ENCODE measurements at regions not wholly inside any gene's neighbourhood (a gene's known extent, or its start where the extent isn't known, plus 50 kb on each side); places are given as distances from the start of the nearest gene placed in this dataset.
A peak's percentile ranks its signal among the peaks of the same experiment; 100 is the strongest.

DNA sequence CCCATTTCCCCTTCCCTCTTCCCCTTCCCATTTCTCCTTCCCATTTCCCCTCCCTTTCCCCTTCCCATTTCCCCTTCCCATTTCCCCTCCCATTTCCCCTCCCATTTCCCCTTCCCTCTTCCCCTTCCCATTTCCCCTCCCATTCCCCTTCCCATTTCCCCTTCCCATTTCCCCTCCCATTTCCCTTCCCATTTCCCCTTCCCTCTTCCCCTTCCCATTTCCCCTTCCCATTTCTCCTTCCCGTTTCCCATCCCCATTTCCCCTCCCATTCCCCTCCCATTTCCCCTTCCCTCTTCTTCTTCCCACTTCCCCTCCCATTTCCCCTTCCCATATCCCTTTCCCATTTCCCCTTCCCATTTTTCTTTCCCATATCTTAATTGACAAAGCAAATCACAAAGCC, 109.0 kb downstream of the OLFM1 start:
- no peak for DNase-seq (ENCODE audit: low spot score)

DNA sequence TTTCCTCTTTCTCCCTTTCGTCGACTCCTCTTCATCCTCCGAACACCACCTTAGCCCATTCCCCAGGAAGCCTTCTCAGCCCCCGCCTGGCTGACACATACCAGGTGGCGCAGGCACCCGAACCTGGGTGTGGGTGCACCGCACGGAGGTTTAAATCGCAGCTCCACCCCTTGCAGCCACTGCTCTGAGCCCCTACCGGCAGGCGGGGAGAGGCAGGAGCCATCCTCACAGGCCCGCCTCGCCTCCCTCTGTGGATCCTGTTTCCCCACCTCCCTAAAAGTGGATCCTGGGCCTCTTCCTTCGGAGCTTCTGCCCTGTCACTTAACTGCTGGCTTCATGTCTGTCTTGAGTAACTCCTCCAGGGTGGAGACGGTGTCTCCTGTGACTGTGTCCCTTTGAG, 110.7 kb downstream of the OLFM1 start:
- no peak for DNase-seq (ENCODE audit: low spot score)

DNA sequence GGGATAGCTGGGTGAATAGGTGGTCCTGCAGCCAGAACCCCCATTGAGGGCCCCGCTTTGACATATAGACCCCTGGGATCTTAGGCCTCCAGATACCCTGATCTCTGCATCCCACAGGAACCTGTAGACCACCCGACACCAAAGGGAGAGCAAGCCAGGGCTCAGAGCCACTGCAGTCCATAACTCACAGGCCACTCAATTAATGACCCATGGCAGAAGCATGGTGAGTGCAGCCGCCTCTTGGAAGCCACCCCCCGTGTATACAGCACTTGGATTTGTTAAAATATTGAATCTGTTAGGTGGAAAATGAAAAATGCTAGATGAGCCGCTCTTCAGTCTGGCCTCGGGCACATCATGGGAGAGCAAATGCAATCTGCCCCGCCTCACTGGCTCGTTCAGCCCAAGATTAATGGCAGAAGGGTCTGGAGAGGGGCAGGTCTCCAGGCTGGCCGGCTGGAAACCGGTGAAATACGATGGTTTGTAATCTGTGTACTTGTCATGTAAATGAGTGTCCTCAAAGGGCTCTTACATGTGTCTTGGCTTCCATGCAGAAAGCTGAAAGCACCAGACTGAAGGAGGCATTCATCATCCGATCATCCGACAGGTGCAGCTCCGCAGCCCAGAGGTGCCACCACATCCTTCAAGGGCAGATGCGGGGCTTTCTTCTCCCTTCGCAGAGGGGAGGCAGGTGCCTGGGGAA, 111.3 kb downstream of the OLFM1 start:
- DNase-seq (ENCODE audit: low spot score): no peak

DNA sequence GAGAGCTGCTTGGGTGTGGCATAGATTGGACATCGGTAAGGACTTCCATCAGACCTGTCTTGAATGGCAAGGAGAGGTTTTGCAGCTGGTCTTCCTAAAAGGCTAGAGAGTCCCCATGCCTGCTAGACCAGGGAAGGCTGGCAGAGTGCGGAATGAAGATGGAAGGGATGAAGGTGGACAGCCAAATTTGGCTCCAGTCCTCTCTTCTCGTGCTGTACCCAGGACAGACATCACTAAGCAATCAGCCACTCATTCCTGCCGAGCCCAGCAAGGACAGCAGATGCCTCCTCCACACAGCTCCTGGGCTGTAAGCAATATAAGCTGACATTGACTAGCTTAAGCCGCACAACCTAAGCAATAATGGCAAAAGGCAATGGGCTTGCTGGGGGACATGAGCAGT, 112.0 kb downstream of the OLFM1 start:
- peak; percentile 31 for DNase-seq (ENCODE audit: low spot score)

DNA sequence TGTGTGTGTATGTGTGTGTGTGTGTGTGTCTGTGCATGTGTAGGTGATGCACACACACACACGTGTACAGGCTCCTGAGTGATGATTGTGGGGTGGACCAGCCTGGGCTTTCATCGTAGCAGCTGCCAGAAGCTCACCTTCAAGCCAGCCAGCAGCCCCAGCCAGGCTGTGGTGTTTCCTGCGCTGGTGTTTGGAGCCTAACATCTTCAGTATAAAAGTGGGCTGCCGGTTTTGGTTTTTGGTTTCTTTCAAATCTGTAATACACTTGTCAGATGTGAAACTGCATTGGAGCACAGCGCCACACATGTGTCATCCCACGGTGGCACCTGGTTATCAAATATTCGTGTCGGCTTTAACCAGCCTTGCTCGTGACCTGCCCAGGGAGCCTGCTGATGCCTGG, 114.2 kb downstream of the OLFM1 start:
- DNase-seq (ENCODE audit: low spot score): no peak

- no peak for DNase-seq (ENCODE audit: low spot score)
Observed at GRCh38 chr9:135204177-135204576, 116.7 kb downstream of the OLFM1 start.

DNA sequence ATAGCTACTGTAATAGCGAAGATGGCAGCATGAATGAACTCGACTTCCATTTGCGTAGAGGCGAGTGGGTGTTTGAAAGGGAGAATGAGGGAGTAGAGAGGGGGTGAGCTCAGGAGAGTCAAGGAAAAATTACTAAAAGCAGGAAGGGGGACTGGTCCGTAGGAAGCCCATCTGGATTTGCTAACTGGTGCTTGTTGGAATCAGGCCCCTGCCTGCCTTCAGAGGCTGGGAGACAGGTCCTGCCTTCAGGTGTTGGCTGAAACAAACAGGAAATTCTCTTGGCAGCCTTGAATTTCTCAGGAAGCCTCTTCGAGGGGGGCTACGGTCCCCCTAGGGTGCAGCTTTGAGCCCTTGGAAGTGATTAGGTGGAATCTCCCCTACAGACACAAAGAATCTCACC, 121.7 kb downstream of the OLFM1 start:
- DNase-seq (ENCODE audit: low spot score): no peak

- no peak for DNase-seq (ENCODE audit: low spot score)
Observed at GRCh38 chr9:135209852-135210251, 122.4 kb downstream of the OLFM1 start.

- no peak for DNase-seq (ENCODE audit: low spot score)
Observed at GRCh38 chr9:135210676-135211523, 123.4 kb downstream of the OLFM1 start.

DNA sequence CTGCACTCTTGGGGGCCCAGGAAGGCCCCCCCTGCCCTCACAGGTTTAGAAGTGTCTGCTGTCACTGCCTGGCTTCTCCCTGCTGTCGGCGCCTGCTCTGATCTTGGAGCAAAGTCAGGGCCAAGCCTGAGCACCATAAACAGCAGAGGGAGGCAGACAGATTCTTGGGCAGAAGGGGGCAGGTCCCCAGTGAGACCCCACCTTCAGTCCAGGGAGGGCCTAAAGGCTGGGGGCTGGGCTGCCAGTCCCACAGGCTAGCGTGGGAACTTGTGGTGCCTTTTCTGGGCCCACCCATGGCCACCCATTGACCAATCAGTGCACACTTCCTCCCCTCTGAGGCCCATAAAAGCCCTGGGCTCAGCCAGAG, 124.0 kb downstream of the OLFM1 start:
- no peak for DNase-seq (ENCODE audit: low spot score)

GRCh38 chr9:135212961-135213360, 125.5 kb downstream of the OLFM1 start:
- no peak for DNase-seq (ENCODE audit: low spot score)

DNA sequence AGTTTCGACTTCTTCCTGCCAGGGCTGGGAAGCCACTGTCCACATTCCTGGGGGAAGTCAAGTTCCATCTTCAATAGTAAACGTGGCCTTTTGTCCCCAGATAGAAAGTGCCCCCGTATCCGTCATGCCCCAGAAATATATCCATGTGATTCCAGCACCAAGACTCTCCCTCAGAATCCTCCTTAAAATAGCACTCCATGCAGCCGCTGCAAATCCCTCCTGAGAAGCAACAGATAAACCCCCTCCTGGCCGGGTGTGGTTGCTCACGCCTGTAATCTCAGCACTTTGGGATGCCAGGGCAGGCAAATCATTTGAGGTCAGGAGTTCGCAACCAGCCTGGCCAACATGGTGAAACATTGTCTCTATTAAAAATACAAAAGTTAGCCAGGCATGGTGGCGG, 126.1 kb downstream of the OLFM1 start:
- DNase-seq (ENCODE audit: low spot score): no peak

DNA sequence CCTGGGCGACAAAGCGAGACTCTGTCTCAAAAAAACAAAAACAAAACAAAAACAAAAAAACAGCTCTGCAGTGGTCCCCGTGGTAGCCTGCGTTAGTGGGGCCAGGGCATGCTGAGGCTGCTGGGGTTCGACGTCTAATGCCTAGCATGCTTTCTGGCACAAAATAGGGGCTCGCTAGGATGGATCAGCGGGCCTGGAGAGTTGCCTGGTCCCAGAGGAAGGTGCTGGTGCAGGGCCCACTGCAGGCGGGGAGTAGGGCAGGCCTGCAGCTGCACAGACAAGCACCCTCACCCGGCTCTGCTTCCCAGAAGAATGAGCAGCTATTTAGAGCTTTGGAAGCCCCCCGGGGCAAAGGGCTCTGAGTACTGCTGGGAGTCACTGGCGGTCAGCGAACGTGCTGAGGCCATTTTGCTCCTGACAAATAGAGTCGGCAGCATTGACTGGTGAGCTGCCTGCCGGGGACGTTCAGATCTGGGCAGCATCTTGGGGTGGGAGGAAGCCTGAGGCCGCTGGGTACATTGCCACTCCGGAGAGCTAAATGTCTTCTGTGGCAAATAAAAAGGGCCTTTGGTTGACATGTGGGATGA, 126.7 kb downstream of the OLFM1 start:
- DNase-seq (ENCODE audit: low spot score): no peak

DNA sequence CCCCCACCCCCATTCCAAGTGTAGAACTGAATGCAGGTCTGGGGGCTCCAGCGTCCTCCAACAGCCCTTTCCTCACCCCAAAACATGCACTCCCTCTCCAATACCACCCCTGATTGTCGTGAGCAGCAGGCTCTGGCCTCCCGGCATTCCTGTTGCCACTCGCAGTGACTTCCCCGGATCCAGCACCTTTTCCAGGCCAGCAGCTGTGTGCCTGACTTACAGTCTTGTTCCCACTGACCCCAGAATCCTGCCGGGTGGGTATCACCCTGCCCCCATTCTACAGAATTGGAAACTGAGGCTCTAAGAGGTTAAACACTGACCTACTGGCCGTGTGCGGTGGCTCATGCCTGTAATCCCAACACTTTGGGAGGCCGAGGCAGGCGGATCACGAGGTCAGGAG, 127.2 kb downstream of the OLFM1 start:
- DNase-seq (ENCODE audit: low spot score): no peak

DNA sequence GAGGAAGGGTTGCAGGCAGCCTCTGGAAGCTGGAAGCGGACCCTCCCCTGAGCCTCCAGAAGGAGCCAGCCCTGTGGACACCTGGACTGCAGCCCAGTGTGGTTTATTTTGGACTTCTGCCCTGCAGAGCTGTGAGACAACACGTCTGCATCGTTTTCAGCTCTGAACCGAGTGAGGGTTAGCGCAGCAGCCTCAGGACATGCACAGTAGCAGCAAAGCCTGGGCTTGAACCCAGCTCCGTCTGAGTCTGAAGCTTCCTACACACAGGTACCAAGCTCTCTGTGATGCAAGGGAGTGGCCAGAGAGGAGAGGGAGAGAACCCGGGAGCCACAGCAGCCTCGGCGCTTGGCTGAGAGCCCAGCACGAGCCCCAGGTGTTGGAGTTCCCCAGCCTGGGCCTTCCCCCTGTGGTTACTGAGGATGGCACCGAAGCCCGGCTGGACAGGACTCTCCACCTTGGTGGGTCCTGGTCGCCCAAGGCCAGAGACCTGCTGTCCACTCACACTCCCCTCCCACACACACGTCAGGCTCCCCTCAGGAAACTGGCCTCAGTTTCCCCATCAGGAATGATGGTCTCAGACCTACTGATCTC, 128.2 kb downstream of the OLFM1 start:
- peak; percentile 6 for DNase-seq (ENCODE audit: low spot score)

GRCh38 chr9:135216236-135216635, 128.8 kb downstream of the OLFM1 start:
- no peak for DNase-seq (ENCODE audit: low spot score)

DNA sequence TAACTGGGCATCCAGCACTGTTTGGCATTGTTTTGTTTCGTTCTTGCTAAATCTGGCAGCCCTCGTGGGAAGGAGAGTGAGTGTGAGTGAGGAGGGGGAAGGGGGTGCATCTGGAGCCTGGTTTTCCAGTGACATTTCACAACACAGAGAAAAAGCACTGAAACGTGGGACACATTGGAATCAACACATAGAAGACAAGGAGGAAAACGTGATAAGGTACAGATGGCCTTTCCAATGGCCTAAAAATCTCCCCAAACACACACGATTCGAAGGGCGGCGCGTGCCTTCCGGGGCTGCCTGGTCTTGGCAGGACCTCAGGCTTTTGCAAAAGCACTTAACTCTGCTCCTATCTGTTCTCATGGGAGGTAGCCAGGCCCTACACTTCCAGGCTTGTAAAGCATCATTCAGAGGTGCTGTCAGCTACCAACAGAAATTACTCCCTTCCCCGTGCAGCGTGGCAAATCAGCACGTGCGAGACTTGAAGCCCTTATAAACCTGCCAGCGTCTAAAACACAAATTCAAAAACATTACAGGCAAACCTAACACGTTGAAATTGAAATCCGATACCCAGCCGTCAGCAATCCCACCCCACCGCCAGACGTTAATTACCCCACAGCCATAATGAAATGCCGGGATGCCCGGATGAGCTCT, 129.4 kb downstream of the OLFM1 start:
- no peak for DNase-seq (ENCODE audit: low spot score)

GRCh38 chr9:135217836-135218235, 130.4 kb downstream of the OLFM1 start:
- no peak for DNase-seq (ENCODE audit: low spot score)

GRCh38 chr9:135218331-135219225, 131.1 kb downstream of the OLFM1 start:
- DNase-seq (ENCODE audit: low spot score): no peak

GRCh38 chr9:135219676-135220600, 132.5 kb downstream of the OLFM1 start:
- no peak for DNase-seq (ENCODE audit: low spot score)
